Neural cell (in vitro differentiated cells): ENCODE measurements at regions not wholly inside any gene's neighbourhood (a gene's known extent, or its start where the extent isn't known, plus 50 kb on each side); places are given as distances from the start of the nearest gene placed in this dataset.
"Not testable (repeated sequence)": the region's sequence is repeated elsewhere in the genome, so short reads cannot be mapped to it uniquely, and the experiment has no call there.

ENCODE experiments used
- H2AFZ ChIP-seq: fragments of 200-600, 300-800 bp; sonication (generic), shearing (Covaris generic); 2 replicates; pipeline ENCODE4 v1.6.0; 2014; ENCODE audit warnings: low read depth, mild to moderate bottlenecking, antibody characterized with exemption, low read length, moderate library complexity
- H3F3A ChIP-seq: fragments of 200-600 bp; shearing (Covaris generic); 2 replicates; pipeline ENCODE4 v1.6.1; 2016; ENCODE audit warnings: mild to moderate bottlenecking, moderate library complexity, mixed read lengths, antibody characterized with exemption, low read length; ENCODE audit not compliant: insufficient read depth, poor library complexity, severe bottlenecking
- H3K27ac ChIP-seq: fragments of 200-600, 300-800 bp; sonication (generic), shearing (Covaris generic); 2 replicates; pipeline ENCODE4 v1.5.1; 2014; ENCODE audit warnings: mild to moderate bottlenecking, low read length, moderate library complexity
- H3K27me3 ChIP-seq: fragments of 300-800, 200-600 bp; sonication (generic), shearing (Covaris generic); 2 replicates; pipeline ENCODE4 v1.6.0; 2014; ENCODE audit warnings: mild to moderate bottlenecking, low read depth, low read length, moderate library complexity; ENCODE audit not compliant: insufficient read depth
- H3K36me3 ChIP-seq: fragments of 300-800, 200-600 bp; sonication (generic), shearing (Covaris generic); 2 replicates; pipeline ENCODE4 v1.5.1; 2014; ENCODE audit warnings: mild to moderate bottlenecking, antibody characterized with exemption, low read length, moderate library complexity; ENCODE audit not compliant: insufficient read depth
- H3K4me2 ChIP-seq: fragments of 300-800, 200-600 bp; sonication (generic), shearing (Covaris generic); 2 replicates; pipeline ENCODE4 v1.6.0; 2014; ENCODE audit warnings: mild to moderate bottlenecking, low read length
- H3K4me3 ChIP-seq: fragments of 300-800, 200-600 bp; sonication (generic), shearing (Covaris generic); 2 replicates; pipeline ENCODE4 v1.5.1; 2014; ENCODE audit warnings: mild to moderate bottlenecking, low read length, moderate library complexity
- H3K79me2 ChIP-seq: fragments of 200-600 bp; shearing (Covaris generic); replicated peaks from 2 replicates; pipeline ENCODE4 v1.6.0; 2014; ENCODE audit warnings: mild to moderate bottlenecking, low read length, moderate library complexity; ENCODE audit not compliant: insufficient read depth
- H3K9ac ChIP-seq: fragments of 300-800, 200-600 bp; sonication (generic), shearing (Covaris generic); 2 replicates; pipeline ENCODE4 v1.6.1; 2016; ENCODE audit warnings: mild to moderate bottlenecking, low read length, mixed read lengths
- H3K9me2 ChIP-seq: fragments of 200-600 bp; shearing (Covaris generic); 2 replicates; pipeline ENCODE4 v1.6.1; 2016; ENCODE audit warnings: mild to moderate bottlenecking, low read length, mixed read lengths; ENCODE audit not compliant: insufficient read depth
- H3K9me3 ChIP-seq: fragments of 200-600, 300-800 bp; sonication (generic), shearing (Covaris generic); 2 replicates; pipeline ENCODE4 v1.6.1; 2016; ENCODE audit warnings: mild to moderate bottlenecking, mixed run types, low read length, moderate library complexity, mixed read lengths
- H4K20me1 ChIP-seq: fragments of 200-600 bp; shearing (Covaris generic); 2 replicates; pipeline ENCODE4 v1.6.1; 2016; ENCODE audit warnings: mild to moderate bottlenecking, mixed run types; ENCODE audit not compliant: insufficient read depth
- EP300 ChIP-seq: fragments of 450-650 bp; conservative IDR thresholded peaks from 2 replicates; pipeline ENCODE4 v1.6.1; 2014; ENCODE audit warnings: antibody characterized with exemption, mild to moderate bottlenecking, moderate library complexity; ENCODE audit not compliant: poor library complexity, severe bottlenecking
- EZH2 ChIP-seq: fragments of 200-600, 300-800 bp; shearing (Covaris generic), sonication (generic); IDR thresholded peaks from 2 replicates; pipeline ENCODE4 v1.6.1; 2014; ENCODE audit warnings: antibody characterized with exemption, low read length, borderline replicate concordance, mild to moderate bottlenecking; ENCODE audit not compliant: insufficient read depth, poor library complexity, severe bottlenecking
- MXI1 ChIP-seq: fragments of 450-650 bp; conservative IDR thresholded peaks from 2 replicates; pipeline ENCODE4 v1.6.1; 2014; ENCODE audit warnings: antibody characterized with exemption, mild to moderate bottlenecking; ENCODE audit not compliant: poor library complexity, severe bottlenecking
- POLR2AphosphoS5 ChIP-seq: IDR thresholded peaks from 2 replicates; pipeline ENCODE4 v1.6.1; 2012
- RAD21 ChIP-seq: fragments of 450-650 bp; conservative IDR thresholded peaks from 2 replicates; pipeline ENCODE4 v1.6.1; 2014; ENCODE audit warnings: antibody characterized with exemption, mild to moderate bottlenecking, moderate library complexity
- SMC3 ChIP-seq: fragments of 450-650 bp; conservative IDR thresholded peaks from 2 replicates; pipeline ENCODE4 v1.6.1; 2014; ENCODE audit warnings: antibody characterized with exemption, mild to moderate bottlenecking, moderate library complexity; ENCODE audit not compliant: poor library complexity
- TAF1 ChIP-seq: IDR thresholded peaks from 2 replicates; pipeline ENCODE4 v1.6.1; 2012; ENCODE audit warnings: low read depth
- TF ChIP-seq, protein P1 (sequence below): IDR thresholded peaks from 2 replicates; pipeline ENCODE4 v1.6.1; 2012; ENCODE audit warnings: borderline replicate concordance
- TF ChIP-seq, protein P2 (sequence below): fragments of 450-650 bp; IDR thresholded peaks from 2 replicates; pipeline ENCODE4 v1.5.1; 2014; ENCODE audit warnings: antibody characterized with exemption, mild to moderate bottlenecking, moderate library complexity; ENCODE audit not compliant: poor library complexity, severe bottlenecking

DNA sequence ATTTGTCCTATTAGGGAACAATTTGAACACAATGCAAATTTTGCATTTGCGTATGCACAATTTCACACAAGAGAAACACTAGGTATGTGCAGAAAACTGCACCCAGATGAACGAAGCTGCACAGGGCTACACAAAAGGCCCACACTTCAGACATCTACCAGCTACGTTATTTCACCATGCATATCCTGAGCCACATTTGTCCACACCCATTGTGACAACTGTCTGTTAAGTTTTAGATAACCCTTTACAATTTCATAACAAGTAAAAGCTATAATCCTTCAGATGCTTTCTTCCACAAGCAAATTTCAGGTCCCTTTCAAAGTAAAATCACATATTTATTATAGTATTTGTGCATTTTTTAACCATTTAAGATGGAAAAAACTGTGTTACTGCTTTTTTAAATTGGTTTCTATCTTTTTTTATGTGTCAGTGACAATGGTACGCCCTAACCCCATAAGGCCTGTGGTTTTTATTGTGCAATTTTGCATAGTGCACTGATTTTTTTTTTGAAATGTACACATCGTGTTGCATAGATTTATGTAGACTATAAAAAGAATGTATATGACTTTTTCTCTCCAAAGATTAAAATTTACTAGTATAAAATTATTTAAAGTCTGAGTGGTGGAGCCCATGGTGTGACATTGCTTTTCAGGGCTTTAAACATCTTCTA lies 87.8 kb upstream of the BTG1 start:
- Histone ChIP-seq H3K9me3 (no peaks in the 10 kb centered on the region), H3K27ac (no peak overlapping the region), H3K36me3 (no peaks in the 10 kb centered on the region), H2AFZ (no peak overlapping the region), H4K20me1 (no peaks in the 10 kb centered on the region), H3K27me3 (no peaks in the 10 kb centered on the region), H3K9ac (no peak overlapping the region), H3K4me2 (no peak overlapping the region), H3K9me2 (no peaks in the 10 kb centered on the region), H3K79me2 (no peaks in the 10 kb centered on the region), H3F3A (no peaks in the 10 kb centered on the region), H3K4me3 (no peak overlapping the region)
- no peak for TF ChIP-seq EZH2
- TF ChIP-seq, protein P1, sequence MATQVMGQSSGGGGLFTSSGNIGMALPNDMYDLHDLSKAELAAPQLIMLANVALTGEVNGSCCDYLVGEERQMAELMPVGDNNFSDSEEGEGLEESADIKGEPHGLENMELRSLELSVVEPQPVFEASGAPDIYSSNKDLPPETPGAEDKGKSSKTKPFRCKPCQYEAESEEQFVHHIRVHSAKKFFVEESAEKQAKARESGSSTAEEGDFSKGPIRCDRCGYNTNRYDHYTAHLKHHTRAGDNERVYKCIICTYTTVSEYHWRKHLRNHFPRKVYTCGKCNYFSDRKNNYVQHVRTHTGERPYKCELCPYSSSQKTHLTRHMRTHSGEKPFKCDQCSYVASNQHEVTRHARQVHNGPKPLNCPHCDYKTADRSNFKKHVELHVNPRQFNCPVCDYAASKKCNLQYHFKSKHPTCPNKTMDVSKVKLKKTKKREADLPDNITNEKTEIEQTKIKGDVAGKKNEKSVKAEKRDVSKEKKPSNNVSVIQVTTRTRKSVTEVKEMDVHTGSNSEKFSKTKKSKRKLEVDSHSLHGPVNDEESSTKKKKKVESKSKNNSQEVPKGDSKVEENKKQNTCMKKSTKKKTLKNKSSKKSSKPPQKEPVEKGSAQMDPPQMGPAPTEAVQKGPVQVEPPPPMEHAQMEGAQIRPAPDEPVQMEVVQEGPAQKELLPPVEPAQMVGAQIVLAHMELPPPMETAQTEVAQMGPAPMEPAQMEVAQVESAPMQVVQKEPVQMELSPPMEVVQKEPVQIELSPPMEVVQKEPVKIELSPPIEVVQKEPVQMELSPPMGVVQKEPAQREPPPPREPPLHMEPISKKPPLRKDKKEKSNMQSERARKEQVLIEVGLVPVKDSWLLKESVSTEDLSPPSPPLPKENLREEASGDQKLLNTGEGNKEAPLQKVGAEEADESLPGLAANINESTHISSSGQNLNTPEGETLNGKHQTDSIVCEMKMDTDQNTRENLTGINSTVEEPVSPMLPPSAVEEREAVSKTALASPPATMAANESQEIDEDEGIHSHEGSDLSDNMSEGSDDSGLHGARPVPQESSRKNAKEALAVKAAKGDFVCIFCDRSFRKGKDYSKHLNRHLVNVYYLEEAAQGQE, result no peak
- no peak for TF ChIP-seq SMC3
- no peak for TF ChIP-seq POLR2AphosphoS5
- no peak for TF ChIP-seq MXI1
- TF ChIP-seq RAD21, result no peak
- no peak for TF ChIP-seq TAF1
- TF ChIP-seq, protein P2, sequence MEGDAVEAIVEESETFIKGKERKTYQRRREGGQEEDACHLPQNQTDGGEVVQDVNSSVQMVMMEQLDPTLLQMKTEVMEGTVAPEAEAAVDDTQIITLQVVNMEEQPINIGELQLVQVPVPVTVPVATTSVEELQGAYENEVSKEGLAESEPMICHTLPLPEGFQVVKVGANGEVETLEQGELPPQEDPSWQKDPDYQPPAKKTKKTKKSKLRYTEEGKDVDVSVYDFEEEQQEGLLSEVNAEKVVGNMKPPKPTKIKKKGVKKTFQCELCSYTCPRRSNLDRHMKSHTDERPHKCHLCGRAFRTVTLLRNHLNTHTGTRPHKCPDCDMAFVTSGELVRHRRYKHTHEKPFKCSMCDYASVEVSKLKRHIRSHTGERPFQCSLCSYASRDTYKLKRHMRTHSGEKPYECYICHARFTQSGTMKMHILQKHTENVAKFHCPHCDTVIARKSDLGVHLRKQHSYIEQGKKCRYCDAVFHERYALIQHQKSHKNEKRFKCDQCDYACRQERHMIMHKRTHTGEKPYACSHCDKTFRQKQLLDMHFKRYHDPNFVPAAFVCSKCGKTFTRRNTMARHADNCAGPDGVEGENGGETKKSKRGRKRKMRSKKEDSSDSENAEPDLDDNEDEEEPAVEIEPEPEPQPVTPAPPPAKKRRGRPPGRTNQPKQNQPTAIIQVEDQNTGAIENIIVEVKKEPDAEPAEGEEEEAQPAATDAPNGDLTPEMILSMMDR, result no peak
- TF ChIP-seq EP300, result no peak

DNA sequence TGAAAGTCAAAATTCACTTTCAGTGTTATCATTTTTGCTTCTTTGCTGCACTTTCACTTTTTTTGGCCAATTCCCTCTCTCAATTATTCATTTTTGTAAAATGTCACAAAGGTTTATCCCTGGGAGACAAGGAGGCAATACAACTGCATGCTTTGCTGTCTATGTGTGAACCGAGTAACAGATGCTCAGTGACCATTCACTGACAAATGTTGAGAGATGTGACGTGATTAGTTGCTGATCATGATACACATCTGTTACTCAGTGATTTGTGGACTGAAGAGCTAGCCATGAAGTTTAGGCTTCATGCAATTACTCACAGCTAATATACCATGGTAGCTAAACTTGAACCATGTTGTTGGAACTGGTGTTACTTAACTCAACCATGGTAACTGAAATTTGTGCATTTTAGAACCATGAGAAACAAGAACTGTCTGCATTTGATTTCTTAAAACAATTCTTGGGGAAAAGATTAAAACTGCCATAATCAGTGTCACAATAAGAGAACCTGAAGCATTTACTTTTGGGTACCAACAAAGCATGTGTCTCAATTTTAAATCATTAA lies 86.8 kb upstream of the BTG1 start:
- H3K79me2 ChIP-seq, H2AFZ ChIP-seq, H3K4me2 ChIP-seq, H3K27ac ChIP-seq, H3K36me3 ChIP-seq, H3K27me3 ChIP-seq, H3K9me2 ChIP-seq, H3K9ac ChIP-seq, H4K20me1 ChIP-seq, H3K9me3 ChIP-seq, H3K4me3 ChIP-seq, H3F3A ChIP-seq: not testable (repeated sequence)

DNA sequence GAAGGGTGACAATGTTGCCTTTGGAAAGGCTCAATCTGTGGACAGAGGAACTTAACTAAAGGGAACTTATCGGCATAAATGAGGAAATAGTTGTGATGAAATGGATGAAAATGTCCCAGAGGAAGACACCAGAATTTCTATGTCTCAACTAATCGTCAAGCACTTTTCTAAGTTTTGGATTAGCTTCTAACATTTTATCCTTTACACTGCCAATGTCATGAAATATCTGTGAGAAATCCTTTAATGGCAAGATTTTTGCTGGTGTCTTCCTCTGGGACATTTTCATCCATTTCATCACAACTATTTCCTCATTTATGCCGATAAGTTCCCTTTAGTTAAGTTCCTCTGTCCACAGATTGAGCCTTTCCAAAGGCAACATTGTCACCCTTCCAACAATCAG lies 86.3 kb upstream of the BTG1 start:
- not testable (repeated sequence) for H3K36me3 ChIP-seq, H3K4me3 ChIP-seq, H3K27ac ChIP-seq, H3K27me3 ChIP-seq, H2AFZ ChIP-seq, H3K9me2 ChIP-seq, H3K79me2 ChIP-seq, H3F3A ChIP-seq, H3K9ac ChIP-seq, H4K20me1 ChIP-seq, H3K9me3 ChIP-seq, H3K4me2 ChIP-seq

DNA sequence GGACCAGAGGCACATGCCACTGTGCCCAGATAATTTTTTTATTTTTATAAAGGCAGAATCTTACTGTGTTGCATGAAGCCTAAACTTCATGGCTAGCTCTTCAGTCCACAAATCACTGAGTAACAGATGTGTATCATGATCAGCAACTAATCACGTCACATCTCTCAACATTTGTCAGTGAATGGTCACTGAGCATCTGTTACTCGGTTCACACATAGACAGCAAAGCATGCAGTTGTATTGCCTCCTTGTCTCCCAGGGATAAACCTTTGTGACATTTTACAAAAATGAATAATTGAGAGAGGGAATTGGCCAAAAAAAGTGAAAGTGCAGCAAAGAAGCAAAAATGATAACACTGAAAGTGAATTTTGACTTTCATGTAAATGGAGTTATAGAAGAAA lies 85.9 kb upstream of the BTG1 start:
- not testable (repeated sequence) for H3K9ac ChIP-seq, H2AFZ ChIP-seq, H3K27me3 ChIP-seq, H3K4me3 ChIP-seq, H3K79me2 ChIP-seq, H4K20me1 ChIP-seq, H3K4me2 ChIP-seq, H3K27ac ChIP-seq, H3K9me3 ChIP-seq, H3F3A ChIP-seq, H3K9me2 ChIP-seq, H3K36me3 ChIP-seq
